ENCODE measurements at regions not wholly inside any gene's neighbourhood (a gene's known extent, or its start where the extent isn't known, plus 50 kb on each side); places are given as distances from the start of the nearest gene placed in this dataset.
A peak's percentile ranks its signal among the peaks of the same experiment; 100 is the strongest.
"Not testable (repeated sequence)": the region's sequence is repeated elsewhere in the genome, so short reads cannot be mapped to it uniquely, and the experiment has no call there.

GRCh38 chr22:16090991-16091390 lies 401.2 kb downstream of the POTEH start:
- not testable (repeated sequence) for DNase-seq

DNA sequence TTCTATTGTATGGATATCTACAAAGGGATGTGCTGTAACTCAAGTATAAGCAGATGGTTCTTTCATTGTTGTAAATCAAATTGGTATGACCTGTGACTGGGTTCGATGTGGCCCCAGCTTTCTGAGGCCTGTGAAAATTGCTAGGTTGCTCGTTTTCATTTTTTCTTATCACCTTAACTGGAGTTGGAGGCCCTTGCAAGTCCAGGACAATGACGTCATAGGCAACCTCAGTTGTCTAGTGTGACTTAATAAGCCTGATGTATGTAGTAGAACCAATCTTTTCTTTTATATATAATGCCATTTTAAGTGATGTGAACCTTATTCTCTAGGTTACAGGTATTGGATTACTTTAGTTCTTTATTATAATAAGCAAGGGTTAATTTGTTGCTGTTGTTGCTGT lies 415.3 kb downstream of the POTEH start:
- not testable (repeated sequence) for DNase-seq

DNA sequence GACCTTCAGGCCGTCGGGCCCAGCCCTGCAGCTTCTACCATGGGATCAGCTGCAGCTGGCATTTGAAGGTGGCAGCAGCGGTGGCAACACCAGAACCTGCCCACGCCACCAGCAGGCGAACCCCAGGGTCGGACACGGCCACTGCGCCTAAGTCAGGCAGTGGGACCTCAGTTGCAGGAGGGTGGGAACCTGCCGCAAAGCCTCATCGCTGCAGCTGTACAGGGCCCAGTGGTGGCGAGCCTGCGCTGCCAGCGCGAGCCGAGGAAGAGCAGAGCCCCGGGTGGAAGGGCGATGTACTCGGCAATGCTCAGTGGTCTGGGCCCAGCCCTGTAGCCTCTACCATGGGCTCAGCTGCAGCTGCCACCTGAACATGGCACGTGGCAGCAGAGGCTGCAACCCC lies 441.6 kb downstream of the POTEH start:
- not testable (repeated sequence) for DNase-seq

DNA sequence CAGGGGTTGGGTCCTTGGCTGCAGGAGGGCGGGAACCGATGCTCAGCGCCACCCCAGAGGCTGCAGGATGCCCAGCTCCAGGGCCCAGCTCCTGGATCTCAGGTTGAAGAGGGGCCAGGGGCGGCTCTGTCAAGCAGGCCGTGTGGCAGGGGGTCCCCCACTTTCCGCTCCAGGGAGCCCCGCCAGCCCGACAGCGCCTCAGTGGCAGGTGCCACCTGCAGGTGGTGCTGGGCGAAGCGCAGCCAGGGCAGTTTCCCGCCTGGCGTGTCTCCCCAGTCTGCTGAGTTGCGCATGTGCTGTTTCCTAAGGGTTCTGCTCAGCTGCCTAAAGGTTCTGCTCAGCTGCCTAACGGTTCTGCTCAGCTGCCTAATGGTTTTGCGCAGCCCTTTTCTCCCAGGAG lies 442.1 kb downstream of the POTEH start:
- no peak for DNase-seq

DNA sequence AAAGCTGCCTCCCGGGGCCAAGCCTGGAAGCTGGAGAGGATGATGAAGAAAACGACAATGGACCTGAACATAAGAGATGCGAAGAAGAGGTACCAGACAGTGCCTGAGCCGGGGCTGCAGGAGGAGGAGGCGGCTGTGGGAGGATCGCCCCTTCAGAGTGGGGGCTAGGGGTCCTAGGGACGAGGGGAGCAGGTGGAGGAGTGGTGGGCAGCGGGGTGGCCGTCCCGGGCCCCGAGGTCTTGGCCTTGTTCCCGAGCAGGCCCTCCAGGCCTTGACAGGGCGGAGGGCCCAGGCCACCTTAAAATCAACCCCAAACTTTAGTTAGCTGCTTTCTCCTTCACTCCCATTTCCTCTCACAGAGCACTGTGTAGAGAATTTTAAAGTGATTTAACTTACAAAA lies 442.8 kb downstream of the POTEH start:
- DNase-seq, result not testable (repeated sequence)

GRCh38 chr22:16146101-16146500 lies 446.5 kb downstream of the CCT8L2 start:
- DNase-seq, result not testable (repeated sequence)

GRCh38 chr22:16146916-16147315 lies 445.7 kb downstream of the CCT8L2 start:
- DNase-seq, result not testable (repeated sequence)

DNA sequence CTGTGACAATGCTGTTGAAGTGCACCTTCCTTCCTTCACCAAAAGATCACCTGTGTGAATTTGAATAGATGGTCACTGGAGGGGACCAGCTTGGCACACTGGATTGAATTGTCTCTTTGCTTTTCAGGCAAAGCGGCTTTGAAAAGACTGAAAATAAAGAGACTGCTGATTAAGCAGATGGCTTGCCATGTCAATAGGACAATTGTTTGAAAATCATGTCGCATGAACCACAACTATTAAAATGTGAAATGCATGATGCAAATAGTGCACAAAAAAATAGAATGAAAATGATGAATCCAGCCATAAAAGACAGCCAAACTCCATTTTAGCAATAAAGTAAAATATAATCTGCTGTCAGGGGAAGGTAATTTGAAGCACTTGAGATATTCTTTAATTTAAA lies 415.3 kb downstream of the CCT8L2 start:
- not testable (repeated sequence) for DNase-seq

DNA sequence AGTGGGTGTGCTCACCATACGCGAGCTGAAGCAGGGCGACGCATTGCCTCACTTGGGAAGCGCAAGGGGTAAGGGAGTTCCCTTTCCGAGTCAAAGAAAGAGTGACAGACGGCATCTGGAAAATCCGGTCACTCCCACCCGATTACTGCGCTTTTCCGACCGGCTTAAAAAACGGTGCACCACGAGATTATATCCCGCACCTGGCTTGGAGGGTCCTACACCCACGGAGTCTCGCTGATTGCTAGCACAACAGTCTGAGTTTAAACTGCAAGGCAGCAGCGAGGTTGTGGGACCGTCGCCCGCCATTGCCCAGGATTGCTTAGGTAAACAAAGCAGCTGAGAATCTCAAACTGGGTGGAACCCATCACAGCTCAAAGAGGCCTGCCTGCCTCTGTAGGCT lies 408.7 kb downstream of the CCT8L2 start:
- peak; percentile 3 for DNase-seq

Data from NCI-H748 treated with DMSO at 0.1 percent for 48 hours (cell line).